ENCODE measurements at regions not wholly inside any gene's neighbourhood (a gene's known extent, or its start where the extent isn't known, plus 50 kb on each side); places are given as distances from the start of the nearest gene placed in this dataset.

DNA sequence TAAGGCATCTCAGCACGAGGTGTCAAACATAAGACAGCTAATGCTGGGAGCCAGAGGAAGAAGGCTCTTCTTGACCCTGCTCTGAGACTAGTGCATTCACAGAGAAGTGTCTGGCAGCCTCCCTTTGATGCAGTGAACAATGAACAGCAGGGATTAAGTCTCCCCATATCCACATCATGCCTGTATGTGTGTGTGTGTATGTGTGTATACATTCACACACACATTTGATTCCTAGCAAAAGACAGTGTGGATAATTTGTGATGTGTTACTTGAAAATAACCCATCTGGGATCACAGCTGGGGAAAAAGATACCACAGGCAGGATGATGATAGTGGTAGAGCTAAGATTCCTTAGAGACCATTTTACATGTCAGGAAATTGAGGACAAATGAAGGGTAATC, 485.9 kb upstream of the GOT2 start:
- 21 to 53% methylated on average over 1 of the region's 1 CpG for WGBS, 2 donors
- no peak overlapping the region for H3K27ac ChIP-seq
- no peak overlapping the region for H3K4me3 ChIP-seq
- no peaks in the 10 kb centered on the region for H3K4me1 ChIP-seq
- intact Hi-C loops (cut with DNase I): no loop called here
- H3K27me3 ChIP-seq: no peaks in the 10 kb centered on the region
- H3K36me3 ChIP-seq: no peaks in the 10 kb centered on the region
- DNase-seq: no peak
- TF ChIP-seq POLR2AphosphoS5 (IDR thresholded peaks at IDR 0.05) (no peak), POLR2A (IDR thresholded peaks at IDR 0.05) (no peak), EP300 (IDR thresholded peaks at IDR 0.05) (no peak)
- TF ChIP-seq, protein P1, sequence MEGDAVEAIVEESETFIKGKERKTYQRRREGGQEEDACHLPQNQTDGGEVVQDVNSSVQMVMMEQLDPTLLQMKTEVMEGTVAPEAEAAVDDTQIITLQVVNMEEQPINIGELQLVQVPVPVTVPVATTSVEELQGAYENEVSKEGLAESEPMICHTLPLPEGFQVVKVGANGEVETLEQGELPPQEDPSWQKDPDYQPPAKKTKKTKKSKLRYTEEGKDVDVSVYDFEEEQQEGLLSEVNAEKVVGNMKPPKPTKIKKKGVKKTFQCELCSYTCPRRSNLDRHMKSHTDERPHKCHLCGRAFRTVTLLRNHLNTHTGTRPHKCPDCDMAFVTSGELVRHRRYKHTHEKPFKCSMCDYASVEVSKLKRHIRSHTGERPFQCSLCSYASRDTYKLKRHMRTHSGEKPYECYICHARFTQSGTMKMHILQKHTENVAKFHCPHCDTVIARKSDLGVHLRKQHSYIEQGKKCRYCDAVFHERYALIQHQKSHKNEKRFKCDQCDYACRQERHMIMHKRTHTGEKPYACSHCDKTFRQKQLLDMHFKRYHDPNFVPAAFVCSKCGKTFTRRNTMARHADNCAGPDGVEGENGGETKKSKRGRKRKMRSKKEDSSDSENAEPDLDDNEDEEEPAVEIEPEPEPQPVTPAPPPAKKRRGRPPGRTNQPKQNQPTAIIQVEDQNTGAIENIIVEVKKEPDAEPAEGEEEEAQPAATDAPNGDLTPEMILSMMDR (IDR thresholded peaks at IDR 0.05): no peak
- H3K9me3 ChIP-seq: peaks cover 0 to 2% (median 0%) of the 10 kb centered on the region in 4 donors

GRCh38 chr16:59216291-59216690, 482.2 kb upstream of the GOT2 start:
- 80 to 84% methylated on average over 3 of the region's 3 CpGs for WGBS, 2 donors
- intact Hi-C loops (cut with DNase I): no loop called here
- TF ChIP-seq POLR2AphosphoS5 (IDR thresholded peaks at IDR 0.05) (no peak), POLR2A (IDR thresholded peaks at IDR 0.05) (no peak), EP300 (IDR thresholded peaks at IDR 0.05) (no peak)
- TF ChIP-seq, protein P1 (IDR thresholded peaks at IDR 0.05): no peak

GRCh38 chr16:59214455-59214854, 480.3 kb upstream of the GOT2 start:
- Histone ChIP-seq H3K9me3 (no peaks in the 10 kb centered on the region), H3K4me1 (peaks cover 3 to 17% (median 10%) of the 10 kb centered on the region in 4 donors), H3K27ac (no peak overlapping the region), H3K4me3 (no peak overlapping the region), H3K27me3 (no peaks in the 10 kb centered on the region), H3K36me3 (no peaks in the 10 kb centered on the region)
- DNase-seq: no peak
- intact Hi-C loops (cut with DNase I): no loop called here
- WGBS, 2 donors: 31 to 63% methylated on average over 2 of the region's 2 CpGs
- TF ChIP-seq, protein P1 (IDR thresholded peaks at IDR 0.05): no peak
- TF ChIP-seq EP300 (IDR thresholded peaks at IDR 0.05): no peak
- no peak for TF ChIP-seq POLR2A (IDR thresholded peaks at IDR 0.05)
- no peak for TF ChIP-seq POLR2AphosphoS5 (IDR thresholded peaks at IDR 0.05)

More at GRCh38 chr16:59216291-59216690, 482.2 kb upstream of the GOT2 start:
- Histone ChIP-seq H3K4me1 (peaks cover 3 to 4% (median 4%) of the 10 kb centered on the region in 4 donors), H3K27me3 (no peaks in the 10 kb centered on the region), H3K4me3 (no peak overlapping the region), H3K27ac (no peak overlapping the region), H3K36me3 (no peaks in the 10 kb centered on the region), H3K9me3 (no peaks in the 10 kb centered on the region)
- DNase-seq: no peak

- no peak overlapping the region for H3K27ac ChIP-seq
- 34 to 62% methylated on average over 1 of the region's 1 CpG for WGBS, 2 donors
- H3K4me3 ChIP-seq: no peak overlapping the region
- H3K36me3 ChIP-seq: no peaks in the 10 kb centered on the region
- no peaks in the 10 kb centered on the region for H3K27me3 ChIP-seq
- TF ChIP-seq POLR2AphosphoS5 (IDR thresholded peaks at IDR 0.05): no peak
- TF ChIP-seq, protein P1 (IDR thresholded peaks at IDR 0.05): no peak
- no peak for TF ChIP-seq POLR2A (IDR thresholded peaks at IDR 0.05)
- TF ChIP-seq EP300 (IDR thresholded peaks at IDR 0.05): no peak
- H3K9me3 ChIP-seq: no peaks in the 10 kb centered on the region
- peaks cover 3 to 17% (median 10%) of the 10 kb centered on the region in 4 donors for H3K4me1 ChIP-seq
- no peak for DNase-seq
- intact Hi-C loops (cut with DNase I): no loop called here
Measured at GRCh38 chr16:59213952-59214351, 479.8 kb upstream of the GOT2 start.

DNA sequence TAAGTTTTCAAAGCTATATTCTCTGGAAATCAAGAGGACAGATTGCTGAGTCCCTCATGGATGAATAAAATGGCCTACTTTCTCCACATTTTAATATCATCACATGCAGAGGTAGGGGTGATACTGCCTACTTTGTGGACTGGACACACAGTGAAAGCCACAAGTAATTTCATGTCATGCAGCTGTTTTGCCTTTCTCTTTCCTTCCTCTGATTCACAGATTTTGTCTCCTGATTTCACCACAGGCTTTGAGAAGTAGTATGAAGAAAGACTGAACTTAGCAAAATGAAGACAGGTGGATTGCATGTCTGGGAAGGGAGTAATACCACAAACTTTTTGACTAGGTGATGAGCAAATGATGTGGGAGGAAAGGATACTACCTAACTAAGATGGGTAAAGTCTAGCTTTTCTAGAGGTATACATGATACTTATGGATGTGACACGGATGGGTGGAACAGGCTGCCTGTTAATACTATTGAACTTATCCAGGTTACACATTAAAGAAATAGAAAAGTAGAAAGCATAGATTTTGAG, 478.4 kb upstream of the GOT2 start:
- no peaks in the 10 kb centered on the region for H3K36me3 ChIP-seq
- peaks cover 3 to 17% (median 10%) of the 10 kb centered on the region in 4 donors for H3K4me1 ChIP-seq
- H3K27ac ChIP-seq: no peak overlapping the region
- no peak overlapping the region for H3K4me3 ChIP-seq
- H3K27me3 ChIP-seq: no peaks in the 10 kb centered on the region
- DNase-seq: no peak
- no peaks in the 10 kb centered on the region for H3K9me3 ChIP-seq
- intact Hi-C loops (cut with DNase I): no loop called here
- TF ChIP-seq, protein P1 (IDR thresholded peaks at IDR 0.05): no peak
- 73 to 85% methylated on average over 1 of the region's 1 CpG for WGBS, 2 donors
